ENCODE measurements at regions not wholly inside any gene's neighbourhood (a gene's known extent, or its start where the extent isn't known, plus 50 kb on each side); places are given as distances from the start of the nearest gene placed in this dataset.

DNA sequence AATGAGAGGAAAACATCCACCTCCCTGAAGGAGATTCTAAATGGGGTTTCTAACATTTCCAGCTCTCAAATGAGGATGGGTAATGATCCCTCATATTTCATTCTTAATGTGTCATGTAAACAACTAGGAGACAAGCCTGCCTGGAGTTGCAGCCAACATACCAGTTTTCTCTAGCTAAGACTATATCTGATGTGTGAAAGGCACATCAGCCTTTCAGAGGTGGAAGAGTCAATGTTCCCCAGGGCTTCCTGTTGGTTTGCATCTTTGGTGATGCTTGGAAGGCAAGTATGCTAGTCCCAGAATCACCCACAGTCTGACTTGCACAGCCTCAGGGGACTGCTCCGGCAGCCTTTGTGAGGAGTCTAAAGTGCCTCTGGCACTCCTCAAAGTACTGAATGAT, 921.2 kb downstream of the SQOR start:
- TF ChIP-seq GATA2 (IDR thresholded peaks at IDR 0.05; ENCODE audit: low read depth, low read length) (no peak), GATA3 (IDR thresholded peaks at IDR 0.05; ENCODE audit: low read depth, low read length) (no peak)
